ENCODE measurements at regions not wholly inside any gene's neighbourhood (a gene's known extent, or its start where the extent isn't known, plus 50 kb on each side); places are given as distances from the start of the nearest gene placed in this dataset.
"Not testable (repeated sequence)": the region's sequence is repeated elsewhere in the genome, so short reads cannot be mapped to it uniquely, and the experiment has no call there.

- intact Hi-C loops (cut with micrococcal nuclease; ENCODE audit: unreplicated experiment) = no loop called here
- TF ChIP-seq CTCF (IDR thresholded peaks at IDR 0.05; ENCODE audit: insufficient read depth in 1 of 2, low read depth in 1 of 2, low read length in 1 of 2, severe bottlenecking in 1 of 2, unreplicated experiment in 1 of 2) = no peak
- POLR2A ChIA-PET = no interaction called here
- Mint-ChIP-seq H3K4me3 (ENCODE audit: unreplicated experiment) (no peak overlapping the region), H3K27me3 (ENCODE audit: insufficient read depth, unreplicated experiment) (no peaks in the 10 kb centered on the region), H3K27ac (ENCODE audit: unreplicated experiment) (no peak overlapping the region), H3K4me1 (ENCODE audit: low read depth, unreplicated experiment) (no peaks in the 10 kb centered on the region), H3K9me3 (ENCODE audit: unreplicated experiment) (no peaks in the 10 kb centered on the region), H3K36me3 (ENCODE audit: insufficient read depth, unreplicated experiment) (no peaks in the 10 kb centered on the region)
- no peak overlapping the region for H3K4me3 ChIP-seq (ENCODE audit: low read depth, low read length)
- no peaks in the 10 kb centered on the region for H3K27me3 ChIP-seq (replicated peaks; ENCODE audit: control insufficient read depth, insufficient read depth, low read length)
- BruUV-seq (replicated peaks) = no TSS peak
- H3K9me3 ChIP-seq = no peaks in the 10 kb centered on the region; the same call in 1 of the 2 replicates
- no peaks in the 10 kb centered on the region for H3K36me3 ChIP-seq (ENCODE audit: control insufficient read depth, insufficient read depth, low read length)
- H3K4me1 ChIP-seq = no peaks in the 10 kb centered on the region
- DNase-seq = no peak
- CTCF ChIA-PET = no interaction called here
These were observed 283.2 kb upstream of the SUCLG2 start for GRCh38 chr3:67937498-67938118.

GRCh38 chr3:67930394-67930793 is 276.0 kb upstream of the SUCLG2 start:
- H3K27me3 ChIP-seq (replicated peaks; ENCODE audit: control insufficient read depth, insufficient read depth, low read length); H3K36me3 ChIP-seq (ENCODE audit: control insufficient read depth, insufficient read depth, low read length); POLR2A ChIA-PET; H3K9me3 ChIP-seq; BruUV-seq (replicated peaks); H3K4me3 Mint-ChIP-seq (ENCODE audit: unreplicated experiment); intact Hi-C loops (cut with micrococcal nuclease; ENCODE audit: unreplicated experiment); CTCF ChIA-PET; H3K4me1 Mint-ChIP-seq (ENCODE audit: low read depth, unreplicated experiment); H3K4me1 ChIP-seq; H3K36me3 Mint-ChIP-seq (ENCODE audit: insufficient read depth, unreplicated experiment); H3K27ac Mint-ChIP-seq (ENCODE audit: unreplicated experiment); H3K9me3 Mint-ChIP-seq (ENCODE audit: unreplicated experiment); H3K27me3 Mint-ChIP-seq (ENCODE audit: insufficient read depth, unreplicated experiment); H3K4me3 ChIP-seq (ENCODE audit: low read depth, low read length): not testable (repeated sequence)
- DNase-seq = peak; percentile 22 to 47

GRCh38 chr3:67923796-67924195 is 269.4 kb upstream of the SUCLG2 start:
- Histone ChIP-seq H3K4me3 (ENCODE audit: low read depth, low read length) (no peak overlapping the region), H3K36me3 (ENCODE audit: control insufficient read depth, insufficient read depth, low read length) (no peaks in the 10 kb centered on the region), H3K27me3 (replicated peaks; ENCODE audit: control insufficient read depth, insufficient read depth, low read length) (no peaks in the 10 kb centered on the region), H3K9me3 (no peaks in the 10 kb centered on the region), H3K4me1 (no peaks in the 10 kb centered on the region)
- no peak for TF ChIP-seq CTCF (IDR thresholded peaks at IDR 0.05; ENCODE audit: insufficient read depth in 1 of 2, low read depth in 1 of 2, low read length in 1 of 2, severe bottlenecking in 1 of 2, unreplicated experiment in 1 of 2)
- H3K4me3 Mint-ChIP-seq (ENCODE audit: unreplicated experiment) = no peak overlapping the region
- intact Hi-C loops (cut with micrococcal nuclease; ENCODE audit: unreplicated experiment) = no loop called here
- H3K36me3 Mint-ChIP-seq (ENCODE audit: insufficient read depth, unreplicated experiment) = no peaks in the 10 kb centered on the region
- ChIA-PET POLR2A (no interaction called here), CTCF (no interaction called here)
- no peak for DNase-seq
- no peaks in the 10 kb centered on the region for H3K27me3 Mint-ChIP-seq (ENCODE audit: insufficient read depth, unreplicated experiment)
- no peak overlapping the region for H3K27ac Mint-ChIP-seq (ENCODE audit: unreplicated experiment)
- no peaks in the 10 kb centered on the region for H3K4me1 Mint-ChIP-seq (ENCODE audit: low read depth, unreplicated experiment)
- no TSS peak for BruUV-seq (replicated peaks)
- H3K9me3 Mint-ChIP-seq (ENCODE audit: unreplicated experiment) = no peaks in the 10 kb centered on the region

GRCh38 chr3:67920969-67921368 is 266.6 kb upstream of the SUCLG2 start:
- Mint-ChIP-seq H3K36me3 (ENCODE audit: insufficient read depth, unreplicated experiment) (no peaks in the 10 kb centered on the region), H3K4me3 (ENCODE audit: unreplicated experiment) (no peak overlapping the region), H3K9me3 (ENCODE audit: unreplicated experiment) (no peaks in the 10 kb centered on the region), H3K27me3 (ENCODE audit: insufficient read depth, unreplicated experiment) (no peaks in the 10 kb centered on the region), H3K4me1 (ENCODE audit: low read depth, unreplicated experiment) (no peaks in the 10 kb centered on the region), H3K27ac (ENCODE audit: unreplicated experiment) (no peak overlapping the region)
- H3K4me3 ChIP-seq (ENCODE audit: low read depth, low read length) = no peak overlapping the region
- no peak for TF ChIP-seq CTCF (IDR thresholded peaks at IDR 0.05; ENCODE audit: insufficient read depth in 1 of 2, low read depth in 1 of 2, low read length in 1 of 2, severe bottlenecking in 1 of 2, unreplicated experiment in 1 of 2)
- H3K27me3 ChIP-seq (replicated peaks; ENCODE audit: control insufficient read depth, insufficient read depth, low read length) = no peaks in the 10 kb centered on the region
- no peaks in the 10 kb centered on the region for H3K9me3 ChIP-seq
- no peaks in the 10 kb centered on the region for H3K36me3 ChIP-seq (ENCODE audit: control insufficient read depth, insufficient read depth, low read length)
- intact Hi-C loops (cut with micrococcal nuclease; ENCODE audit: unreplicated experiment) = no loop called here
- ChIA-PET CTCF (no interaction called here), POLR2A (no interaction called here)
- no peaks in the 10 kb centered on the region for H3K4me1 ChIP-seq
- DNase-seq = no peak
- no TSS peak for BruUV-seq (replicated peaks)
